ENCODE measurements at regions not wholly inside any gene's neighbourhood (a gene's known extent, or its start where the extent isn't known, plus 50 kb on each side); places are given as distances from the start of the nearest gene placed in this dataset.

DNA sequence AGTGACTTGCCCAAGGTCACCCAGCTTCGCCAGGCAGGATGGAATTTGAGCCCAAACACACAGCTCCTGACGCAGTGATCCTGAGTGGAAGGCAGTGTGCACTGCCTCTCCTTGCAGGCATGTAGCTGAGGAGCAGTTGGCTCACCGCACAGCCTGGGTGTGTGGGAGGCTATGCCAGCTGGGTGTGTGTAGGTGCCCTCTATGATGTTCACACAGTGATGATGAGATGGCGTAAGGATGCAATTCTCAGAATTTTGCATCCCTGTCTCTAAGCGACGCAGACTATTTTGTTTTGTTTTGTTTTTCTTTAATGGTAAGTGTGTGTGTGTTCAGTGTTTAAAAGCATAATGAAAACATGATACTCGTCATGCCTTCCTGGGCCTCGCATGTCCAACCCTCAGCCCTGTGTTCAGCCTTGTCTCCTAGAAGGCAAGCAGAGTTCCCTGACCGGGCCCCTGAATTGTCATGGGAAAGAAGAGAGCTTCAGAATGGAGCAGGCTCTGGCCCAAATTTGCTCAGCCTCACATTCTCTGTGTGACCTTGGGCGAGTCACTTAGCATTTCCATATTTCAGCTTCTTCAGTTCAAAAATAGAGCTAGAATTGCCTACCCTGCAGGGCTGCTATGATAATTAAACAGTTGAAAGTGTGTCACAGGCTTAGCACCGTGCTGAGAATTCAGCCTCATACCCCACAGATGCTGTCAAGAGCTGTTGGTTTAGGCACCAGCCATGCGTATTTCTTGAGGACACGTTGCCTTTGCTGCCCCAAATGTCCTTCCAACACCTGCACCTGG, 603.6 kb upstream of the RAB6C start:
- H3K4me3 ChIP-seq (ENCODE audit: low read depth, low read length) = no peak overlapping the region
- no peak for DNase-seq (ENCODE audit: low read depth)
- TF ChIP-seq CTCF (conservative IDR thresholded peaks at IDR 0.05; ENCODE audit: low read depth, low read length) = no peak

DNA sequence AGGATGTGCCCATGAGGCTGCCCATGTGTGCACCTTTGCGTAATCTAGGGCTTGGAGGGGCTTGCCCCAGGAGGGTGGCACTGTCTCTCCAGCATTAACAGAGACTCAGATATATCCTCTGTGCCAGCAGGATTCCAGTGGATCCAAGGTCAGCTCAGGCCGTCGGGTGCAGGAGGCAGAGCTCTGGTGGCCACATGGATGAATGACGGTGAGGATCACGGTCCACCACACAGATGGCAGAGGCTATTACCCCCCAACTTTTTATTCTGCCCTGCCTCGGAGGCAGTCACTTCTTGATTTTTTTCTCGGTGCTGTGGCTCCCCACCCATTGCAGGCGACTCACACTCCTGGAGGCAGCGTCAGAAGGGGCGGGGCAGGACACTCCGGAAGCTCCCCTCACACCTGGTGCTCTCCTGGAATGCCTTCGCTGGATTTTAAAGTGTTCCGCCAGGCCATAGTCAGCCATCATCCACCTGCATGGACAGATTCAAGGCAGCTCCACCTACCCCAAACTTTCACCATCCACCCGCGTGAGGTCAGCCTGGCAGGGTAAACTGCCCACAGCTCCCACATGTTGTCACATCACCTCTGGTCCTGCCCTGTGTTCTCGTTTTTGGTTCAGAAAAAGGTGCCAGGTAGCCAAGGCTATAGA, 602.9 kb upstream of the RAB6C start:
- no peak overlapping the region for H3K4me3 ChIP-seq (ENCODE audit: low read depth, low read length)
- DNase-seq (ENCODE audit: low read depth) = no peak
- TF ChIP-seq CTCF (conservative IDR thresholded peaks at IDR 0.05; ENCODE audit: low read depth, low read length) = no peak

- no peak for TF ChIP-seq CTCF (conservative IDR thresholded peaks at IDR 0.05; ENCODE audit: low read depth, low read length)
- no peak for DNase-seq (ENCODE audit: low read depth)
- no peak overlapping the region for H3K4me3 ChIP-seq (ENCODE audit: low read depth, low read length)
These were observed 602.4 kb upstream of the RAB6C start for GRCh38 chr2:129377078-129377469.

GRCh38 chr2:129378186-129378585, 601.3 kb upstream of the RAB6C start:
- TF ChIP-seq CTCF (conservative IDR thresholded peaks at IDR 0.05; ENCODE audit: low read depth, low read length) = no peak

DNA sequence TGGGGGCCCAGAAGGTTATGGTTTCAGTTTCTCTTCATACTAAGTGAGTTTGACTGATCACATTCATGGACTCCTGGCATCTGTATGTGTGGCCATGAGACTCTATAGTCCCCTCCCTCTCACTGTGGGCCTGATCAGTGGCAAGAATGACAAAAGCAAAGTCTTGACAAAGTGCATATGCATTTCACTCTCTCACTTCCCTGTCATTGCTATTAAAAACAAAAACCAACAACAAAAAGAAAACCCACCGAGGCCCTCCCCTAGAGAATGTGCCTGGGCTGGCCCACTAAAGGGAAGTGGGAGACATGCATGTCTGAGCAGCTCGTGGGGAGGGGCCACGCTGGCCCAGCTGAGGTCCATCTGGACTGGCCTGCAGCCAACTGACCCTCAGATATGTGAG, 600.1 kb upstream of the RAB6C start:
- TF ChIP-seq CTCF (conservative IDR thresholded peaks at IDR 0.05; ENCODE audit: low read depth, low read length) = no peak
- no peak for DNase-seq (ENCODE audit: low read depth)
- H3K4me3 ChIP-seq (ENCODE audit: low read depth, low read length) = no peak overlapping the region

More at GRCh38 chr2:129378186-129378585, 601.3 kb upstream of the RAB6C start:
- H3K4me3 ChIP-seq (ENCODE audit: low read depth, low read length) = no peak overlapping the region
- DNase-seq (ENCODE audit: low read depth) = no peak

- TF ChIP-seq CTCF (conservative IDR thresholded peaks at IDR 0.05; ENCODE audit: low read depth, low read length) = no peak
- no peak overlapping the region for H3K4me3 ChIP-seq (ENCODE audit: low read depth, low read length)
- no peak for DNase-seq (ENCODE audit: low read depth)
These were observed 597.7 kb upstream of the RAB6C start for GRCh38 chr2:129381789-129382188.

DNA sequence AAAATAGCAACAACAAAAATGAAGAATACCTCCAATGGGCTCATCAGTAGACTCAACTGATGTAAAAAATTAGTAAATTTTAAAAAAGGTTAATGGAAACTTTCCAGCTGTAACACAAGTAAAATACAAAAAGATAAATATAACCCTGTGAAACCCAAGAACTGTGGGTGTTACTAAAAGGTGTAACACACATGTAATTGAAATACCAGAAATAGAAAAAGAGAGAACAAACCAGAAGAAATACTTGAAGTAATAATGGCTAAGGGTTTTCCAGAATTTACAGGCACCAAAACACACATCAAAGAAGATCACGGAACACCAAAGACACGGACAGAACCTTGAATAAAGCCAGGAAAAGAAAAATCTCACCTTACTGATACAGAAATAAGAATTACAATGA, 590.6 kb upstream of the RAB6C start:
- DNase-seq (ENCODE audit: low read depth) = no peak
- no peak overlapping the region for H3K4me3 ChIP-seq (ENCODE audit: low read depth, low read length)
- TF ChIP-seq CTCF (conservative IDR thresholded peaks at IDR 0.05; ENCODE audit: low read depth, low read length) = no peak

All from choroid plexus epithelial cell (primary cell).